IMR-90 (cell line): ENCODE measurements at regions not wholly inside any gene's neighbourhood (a gene's known extent, or its start where the extent isn't known, plus 50 kb on each side); places are given as distances from the start of the nearest gene placed in this dataset.

Source experiments
- ATAC-seq: fragments of 200-7000 bp; cut with Tn5 transposase; 2 replicates; pipeline ENCODE4 v1.9.1; 2020; ENCODE audit warnings: low read depth, mild to moderate bottlenecking, moderate library complexity
- BruUV-seq: library from RNA; stranded (reverse); fragments of 400-500 nt; replicated peaks from 2 replicates; lab custom pipeline; 2021; lab: Mats Ljungman, UMichigan
- CTCF ChIA-PET: fragments of 300-600 bp; formaldehyde crosslinking; extraction: SDS; loops from one replicate; lab custom pipeline; 2021; ENCODE audit warnings: antibody characterized with exemption; lab: Yijun Ruan, JAX
- POLR2A ChIA-PET: fragments of 300-600 bp; sonication (Branson Sonifier 250); formaldehyde crosslinking; loops from one replicate; lab custom pipeline; 2022; ENCODE audit warnings: antibody characterized with exemption; ENCODE audit not compliant: unreplicated experiment; lab: Charles Lee
- DNase-seq: peaks from one replicate; pipeline ENCODE4 v3.0.0; 2013
- H2AFZ ChIP-seq: replicated peaks from 2 replicates; pipeline ENCODE3; 2013; ENCODE audit warnings: low read length, mild to moderate bottlenecking; ENCODE audit not compliant: poor library complexity
- H2AK5ac ChIP-seq: 2 replicates; pipeline ENCODE4 v1.6.1; 2013; ENCODE audit warnings: low read depth, low read length, inconsistent platforms
- H2AK9ac ChIP-seq: replicated peaks from 2 replicates; pipeline ENCODE3; 2013; ENCODE audit warnings: mild to moderate bottlenecking, low read depth, low read length, moderate library complexity; ENCODE audit not compliant: poor library complexity
- H2BK120ac ChIP-seq: 2 replicates; pipeline ENCODE4 v1.6.1; 2013; ENCODE audit warnings: low read depth, low read length, inconsistent platforms
- H2BK15ac ChIP-seq: 3 replicates; pipeline ENCODE4 v1.6.1; 2013; ENCODE audit warnings: low read depth, low read length, inconsistent platforms
- H2BK20ac ChIP-seq: 2 replicates; pipeline ENCODE4 v1.6.1; 2013; ENCODE audit warnings: low read depth, mild to moderate bottlenecking, inconsistent platforms, low read length, moderate library complexity
- H2BK5ac ChIP-seq: 2 replicates; pipeline ENCODE4 v1.6.1; 2013; ENCODE audit warnings: mild to moderate bottlenecking, low read depth, low read length, inconsistent platforms; ENCODE audit not compliant: poor library complexity, severe bottlenecking
- H3K14ac ChIP-seq: replicated peaks from 2 replicates; pipeline ENCODE4 v1.6.1; 2013; ENCODE audit warnings: low read depth, low read length, inconsistent platforms
- H3K18ac ChIP-seq: 2 replicates; pipeline ENCODE4 v1.6.1; 2013; ENCODE audit warnings: low read depth, low read length, control low read depth
- H3K23ac ChIP-seq: 2 replicates; pipeline ENCODE4 v1.6.1; 2013; ENCODE audit warnings: low read depth, low read length, inconsistent platforms
- H3K27ac ChIP-seq: 2 replicates; pipeline ENCODE4 v1.5.1; 2013; ENCODE audit warnings: mild to moderate bottlenecking, control low read depth, low read length; ENCODE audit not compliant: insufficient read depth
- H3K27me3 ChIP-seq: 2 replicates; pipeline ENCODE4 v1.6.1; 2013; ENCODE audit warnings: low read length; ENCODE audit not compliant: control insufficient read depth, insufficient read depth
- H3K36me3 ChIP-seq: 2 replicates; pipeline ENCODE4 v1.6.1; 2013; ENCODE audit warnings: low read length, mixed read lengths; ENCODE audit not compliant: control insufficient read depth, insufficient read depth
- H3K4ac ChIP-seq: 2 replicates; pipeline ENCODE4 v1.6.1; 2013; ENCODE audit warnings: low read depth, low read length, inconsistent platforms
- H3K4me1 ChIP-seq: 2 replicates; pipeline ENCODE4 v1.6.1; 2013; ENCODE audit warnings: low read length, mixed read lengths; ENCODE audit not compliant: control insufficient read depth, insufficient read depth
- H3K4me2 ChIP-seq: 2 replicates; pipeline ENCODE4 v1.6.1; 2013; ENCODE audit warnings: low read depth, mild to moderate bottlenecking, control low read depth, low read length, moderate library complexity
- H3K4me3 ChIP-seq: 2 replicates; pipeline ENCODE4 v1.5.1; 2013; ENCODE audit warnings: low read depth, mild to moderate bottlenecking, control low read depth, low read length, moderate library complexity; ENCODE audit not compliant: insufficient read depth
- H3K56ac ChIP-seq: 2 replicates; pipeline ENCODE4 v1.6.1; 2013; ENCODE audit warnings: low read length, inconsistent platforms; ENCODE audit not compliant: insufficient read depth; ENCODE audit errors: extremely low read depth
- H3K79me1 ChIP-seq, 2 experiments: 2 replicates each; pipeline ENCODE4 v1.6.1; 2013; ENCODE audit warnings: low read length in 2 of 2, inconsistent platforms in 1 of 2, low read depth in 1 of 2
- H3K9ac ChIP-seq: 2 replicates; pipeline ENCODE4 v1.6.1; 2013; ENCODE audit warnings: low read depth, low read length, control low read depth
- H3K9me1 ChIP-seq: 2 replicates; pipeline ENCODE4 v1.6.1; 2013; ENCODE audit warnings: low read length, inconsistent platforms; ENCODE audit not compliant: insufficient read depth
- H3K9me3 ChIP-seq: 2 replicates; pipeline ENCODE4 v1.6.1; 2013; ENCODE audit warnings: low read length; ENCODE audit not compliant: control insufficient read depth, insufficient read depth
- H4K20me1 ChIP-seq: 2 replicates; pipeline ENCODE4 v1.6.1; 2013; ENCODE audit warnings: low read length, inconsistent platforms; ENCODE audit not compliant: insufficient read depth
- H4K5ac ChIP-seq: 2 replicates; pipeline ENCODE4 v1.6.1; 2013; ENCODE audit warnings: mild to moderate bottlenecking, low read depth, low read length, control low read depth
- H4K8ac ChIP-seq, 2 experiments: 2 replicates each; pipeline ENCODE4 v1.6.1; 2013; ENCODE audit warnings: low read depth in 2 of 2, low read length in 2 of 2, control low read depth in 1 of 2, inconsistent platforms in 1 of 2
- H4K91ac ChIP-seq: 2 replicates; pipeline ENCODE4 v1.6.1; 2013; ENCODE audit warnings: low read depth, low read length, inconsistent platforms; ENCODE audit not compliant: insufficient read depth
- CEBPB ChIP-seq: IDR thresholded peaks from 2 replicates; pipeline ENCODE4 v1.6.1; 2012; ENCODE audit warnings: low read depth, low read length, improper control_type of control experiment
- RFX5 ChIP-seq: IDR thresholded peaks from 2 replicates; pipeline ENCODE4 v1.8.0; 2012; ENCODE audit warnings: low read depth, mild to moderate bottlenecking, low read length, moderate library complexity
- WGBS, 2 experiments: methylation state at CpG; one replicate each; pipeline versions ENCODE4 v1.1.5 to v1.1.7; 2013; ENCODE audit warnings: missing lambda C conversion rate in 2 of 2; ENCODE audit not compliant: insufficient read length in 1 of 2; ENCODE audit errors: extremely low coverage in 2 of 2; 5-methylcytosine and 5-hydroxymethylcytosine counted together
- dilution Hi-C: fragments of 300-500 bp; cut with HindIII; formaldehyde crosslinking; loops from one replicate; pipeline ENCODE4 v1.14.3; 2018; ENCODE audit warnings: low sequenced_read_pairs; ENCODE audit not compliant: unreplicated experiment
- in situ Hi-C: fragments of 300-500 bp; cut with MboI; formaldehyde crosslinking; loops from 3 replicates; pipeline ENCODE4 v1.14.3; 2019; ENCODE audit warnings: low sequenced_read_pairs, inconsistent platforms, mixed read lengths
- intact Hi-C: fragments of 100-400 bp; cut with micrococcal nuclease; formaldehyde crosslinking; loops from 2 replicates; pipeline ENCODE4 v1.10.0; 2022

GRCh38 chr4:126756050-126756829, 876.5 kb upstream of the INTU start:
- POLR2A ChIA-PET = no interaction called here
- Histone ChIP-seq H3K79me1 (no peaks in the 10 kb centered on the region), H3K56ac (no peak overlapping the region), H3K36me3 (no peaks in the 10 kb centered on the region), H2BK5ac (no peak overlapping the region), H3K18ac (no peak overlapping the region), H4K8ac (no peak overlapping the region), H4K20me1 (no peaks in the 10 kb centered on the region), H2AK5ac (no peak overlapping the region), H3K27me3 (no peaks in the 10 kb centered on the region), H3K9ac (no peak overlapping the region), H4K91ac (no peak overlapping the region), H4K5ac (no peak overlapping the region), H2BK15ac (no peak overlapping the region), H3K4me1 (0 out of 2 replicates have a peak, but pooled peaks cover 2% of the 10 kb centered on the region), H2AK9ac (no peak overlapping the region), H3K4me2 (no peak overlapping the region), H3K4me3 (no peak overlapping the region), H3K14ac (no peak overlapping the region), H2AFZ (no peak overlapping the region), H3K9me3 (no peaks in the 10 kb centered on the region), H3K9me1 (no peaks in the 10 kb centered on the region), H3K23ac (no peak overlapping the region), H3K27ac (no peak overlapping the region), H2BK20ac (no peak overlapping the region), H3K4ac (no peak overlapping the region), H2BK120ac (no peak overlapping the region)
- intact Hi-C loops = no loop called here
- dilution Hi-C loops = no loop called here
- CTCF ChIA-PET = no interaction called here
- ATAC-seq = no peak
- TF ChIP-seq CEBPB = no peak
- no peak for TF ChIP-seq RFX5
- BruUV-seq = no TSS peak
- in situ Hi-C loops = no loop called here
- WGBS, 2 experiments = no CpG with 5 or more reads among the region's 3 CpGs
- no peak for DNase-seq
